GM13977 (cell line): ENCODE measurements at regions not wholly inside any gene's neighbourhood (a gene's known extent, or its start where the extent isn't known, plus 50 kb on each side); places are given as distances from the start of the nearest gene placed in this dataset.

Source experiments
- DNase-seq: peaks from one replicate; pipeline ENCODE4 v3.0.0; 2012; ENCODE audit warnings: low spot score
- in situ Hi-C: fragments of 300-500 bp; cut with MboI; formaldehyde crosslinking; loops from one replicate; pipeline ENCODE4 v1.12.0; 2022; ENCODE audit warnings: low sequenced_read_pairs, low pct_unique_long_range_greater_than_20kb, mixed read lengths, inconsistent platforms; ENCODE audit not compliant: unreplicated experiment
- TF ChIP-seq, protein P1 (sequence below): IDR thresholded peaks from 2 replicates; pipeline ENCODE4 v1.5.1; 2012; ENCODE audit warnings: mild to moderate bottlenecking, control low read depth; ENCODE audit not compliant: insufficient read depth; ENCODE audit errors: extremely low read depth, missing control alignments

DNA sequence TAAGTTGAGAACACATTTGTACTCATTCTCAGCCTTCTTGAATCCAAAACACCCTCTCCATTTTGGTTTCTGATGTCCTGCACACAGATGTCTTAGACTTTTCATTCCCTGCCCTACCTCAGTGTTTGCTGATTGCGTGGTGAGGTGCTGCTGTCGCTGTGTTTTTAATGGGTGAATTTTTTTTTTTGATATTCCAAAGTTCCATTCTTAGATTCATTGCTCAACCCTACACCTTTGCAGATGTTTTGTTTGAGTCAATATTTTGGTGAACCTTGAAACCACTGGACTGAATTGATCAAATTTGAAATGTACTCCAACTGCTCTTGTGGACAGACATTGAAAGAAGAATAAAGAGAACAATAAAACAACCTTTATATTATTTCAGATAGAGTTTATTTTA lies 130.4 kb upstream of the DSEL start:
- TF ChIP-seq, protein P1, sequence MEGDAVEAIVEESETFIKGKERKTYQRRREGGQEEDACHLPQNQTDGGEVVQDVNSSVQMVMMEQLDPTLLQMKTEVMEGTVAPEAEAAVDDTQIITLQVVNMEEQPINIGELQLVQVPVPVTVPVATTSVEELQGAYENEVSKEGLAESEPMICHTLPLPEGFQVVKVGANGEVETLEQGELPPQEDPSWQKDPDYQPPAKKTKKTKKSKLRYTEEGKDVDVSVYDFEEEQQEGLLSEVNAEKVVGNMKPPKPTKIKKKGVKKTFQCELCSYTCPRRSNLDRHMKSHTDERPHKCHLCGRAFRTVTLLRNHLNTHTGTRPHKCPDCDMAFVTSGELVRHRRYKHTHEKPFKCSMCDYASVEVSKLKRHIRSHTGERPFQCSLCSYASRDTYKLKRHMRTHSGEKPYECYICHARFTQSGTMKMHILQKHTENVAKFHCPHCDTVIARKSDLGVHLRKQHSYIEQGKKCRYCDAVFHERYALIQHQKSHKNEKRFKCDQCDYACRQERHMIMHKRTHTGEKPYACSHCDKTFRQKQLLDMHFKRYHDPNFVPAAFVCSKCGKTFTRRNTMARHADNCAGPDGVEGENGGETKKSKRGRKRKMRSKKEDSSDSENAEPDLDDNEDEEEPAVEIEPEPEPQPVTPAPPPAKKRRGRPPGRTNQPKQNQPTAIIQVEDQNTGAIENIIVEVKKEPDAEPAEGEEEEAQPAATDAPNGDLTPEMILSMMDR: no peak
- in situ Hi-C loops: no loop called here
- no peak for DNase-seq

DNA sequence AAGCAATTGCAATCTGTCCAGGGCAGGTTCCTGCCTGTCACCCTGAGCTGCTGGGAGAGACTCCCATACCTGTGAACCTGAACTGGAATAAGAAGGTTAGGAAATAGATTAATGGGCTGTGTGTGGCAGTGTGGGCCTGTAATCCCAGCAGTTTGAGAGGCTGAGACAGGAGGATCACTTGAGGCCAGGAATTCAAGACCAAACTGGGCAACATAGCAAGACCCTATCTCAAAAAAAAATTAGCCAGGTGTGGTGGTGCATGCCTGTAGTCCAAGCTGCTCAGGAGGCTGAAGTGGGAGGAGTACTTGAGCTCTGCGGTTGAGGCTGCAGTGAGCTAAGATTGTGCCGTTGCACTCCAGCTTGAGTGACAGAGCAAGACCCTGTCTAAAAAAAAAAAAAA lies 127.7 kb upstream of the DSEL start:
- DNase-seq: no peak
- in situ Hi-C loops: no loop called here
- TF ChIP-seq, protein P1: no peak

DNA sequence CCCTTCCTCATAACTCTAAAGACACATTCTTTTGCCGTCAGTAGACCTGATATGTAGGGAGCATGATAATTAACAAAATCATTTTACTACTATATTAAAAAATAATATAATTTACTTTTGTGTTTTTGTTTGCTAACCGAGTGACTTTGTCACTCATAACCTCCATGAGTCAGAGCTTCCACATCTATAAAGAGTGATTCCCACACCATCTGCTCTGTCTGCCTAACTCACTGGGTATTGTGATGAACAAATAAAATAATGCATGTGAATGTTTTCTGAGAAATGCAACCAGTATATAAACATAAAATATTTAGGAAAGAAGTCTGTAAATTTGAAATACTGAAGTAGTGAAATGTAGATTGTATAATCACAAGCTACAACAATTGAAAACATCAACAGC lies 123.4 kb upstream of the DSEL start:
- in situ Hi-C loops: no loop called here
- DNase-seq: no peak
- TF ChIP-seq, protein P1: no peak

DNA sequence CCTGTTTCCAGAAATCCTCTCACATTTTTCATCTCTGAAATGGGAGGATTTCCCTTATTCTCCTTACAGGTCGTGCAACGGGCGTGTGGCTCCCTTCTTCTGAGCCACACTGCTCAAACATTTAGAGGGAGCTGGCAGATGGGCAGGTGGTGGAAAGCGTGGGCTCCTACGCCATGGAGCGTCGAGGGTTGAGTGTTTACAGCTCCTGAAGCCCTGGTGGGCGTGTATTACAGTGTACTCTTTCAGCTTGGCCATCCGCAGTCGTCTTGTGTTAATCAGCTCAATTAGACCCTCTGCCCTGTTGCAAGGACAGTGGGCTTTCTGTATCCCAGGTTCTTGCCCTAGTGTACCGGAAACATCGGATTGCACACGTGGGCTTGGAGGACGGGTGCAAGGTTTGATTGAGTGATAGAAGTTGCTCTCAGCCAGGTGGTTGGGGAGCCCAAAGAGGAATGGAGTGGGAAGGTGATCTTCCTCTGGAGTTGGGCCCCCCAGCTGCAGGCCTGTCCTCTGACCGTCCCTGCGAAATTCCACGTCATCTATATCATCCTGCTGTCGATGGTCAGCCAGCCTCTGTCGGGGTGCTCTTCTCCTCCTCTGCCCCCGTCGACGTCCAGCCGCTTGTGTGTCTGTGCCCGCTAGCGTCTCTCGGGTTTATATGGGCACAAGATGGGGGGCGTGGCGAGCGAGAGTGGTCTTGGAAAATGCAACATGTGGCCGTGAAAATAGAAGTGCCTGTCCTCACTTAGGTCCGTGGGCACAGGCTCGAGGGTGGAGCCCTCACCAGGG lies 120.3 kb upstream of the DSEL start:
- TF ChIP-seq, protein P1: no peak
- in situ Hi-C loops: no loop called here
- DNase-seq: no peak

DNA sequence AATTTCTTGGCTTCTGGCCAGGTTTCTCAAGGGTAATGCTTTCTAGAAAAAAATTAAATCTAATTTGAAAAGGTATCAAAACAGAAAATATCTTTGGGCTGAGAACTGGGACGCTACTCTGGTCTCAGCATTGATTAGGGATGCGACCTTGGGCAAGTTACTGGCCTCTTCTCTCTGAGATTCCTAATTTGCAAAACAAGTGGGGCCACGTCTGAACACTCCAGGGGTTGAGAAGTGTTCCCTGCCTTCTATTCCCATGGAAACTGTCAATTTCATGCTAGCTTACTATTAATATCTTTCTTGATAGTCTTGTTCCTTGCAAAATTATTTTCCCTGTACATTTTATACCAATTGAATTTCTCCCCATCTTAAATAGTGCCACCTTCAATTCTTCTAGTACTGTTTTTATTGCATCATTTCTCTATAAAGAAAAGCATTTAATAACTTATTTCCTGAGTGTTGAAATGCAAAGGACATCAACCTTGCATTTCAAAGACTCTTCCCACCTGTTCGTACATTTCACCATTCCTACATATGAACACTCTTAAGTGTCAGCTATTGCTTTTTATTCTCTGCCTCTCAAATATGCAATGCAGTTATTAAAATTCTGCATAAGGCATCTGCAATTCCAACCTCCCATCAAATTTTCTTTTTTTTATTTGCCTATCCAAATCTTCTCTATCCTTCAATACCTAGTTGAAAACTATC lies 118.3 kb upstream of the DSEL start:
- TF ChIP-seq, protein P1: no peak
- in situ Hi-C loops: no loop called here
- no peak for DNase-seq

DNA sequence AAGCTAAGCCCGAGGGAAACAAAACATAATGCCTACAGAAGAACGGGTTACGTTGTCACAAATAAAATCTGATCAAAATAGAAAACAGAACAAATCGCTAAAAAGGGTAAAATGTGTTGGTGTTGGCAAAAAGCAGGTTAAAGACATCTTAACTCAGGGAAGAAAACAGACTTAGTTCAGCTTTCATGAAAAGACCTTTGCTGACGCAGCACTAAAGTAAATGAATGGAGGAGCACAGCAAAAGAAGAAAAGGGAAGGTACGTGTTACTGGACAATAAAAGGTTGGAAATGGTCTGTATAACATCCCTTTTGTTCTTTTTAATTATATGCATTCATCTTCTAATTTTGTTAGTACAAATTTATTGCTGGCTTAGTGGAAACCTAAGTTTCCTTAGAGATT lies 117.4 kb upstream of the DSEL start:
- TF ChIP-seq, protein P1: no peak
- in situ Hi-C loops: no loop called here
- DNase-seq: no peak
